PC-9 (cell line): ENCODE measurements at regions not wholly inside any gene's neighbourhood (a gene's known extent, or its start where the extent isn't known, plus 50 kb on each side); places are given as distances from the start of the nearest gene placed in this dataset.
"Not testable (repeated sequence)": the region's sequence is repeated elsewhere in the genome, so short reads cannot be mapped to it uniquely, and the experiment has no call there.

ENCODE experiments used
- EZH2 ChIP-seq: fragments of 200-600 bp; sonication (generic); IDR thresholded peaks from 2 replicates; pipeline ENCODE4 v1.8.0; 2017; ENCODE audit warnings: antibody characterized with exemption, low read depth
- TF ChIP-seq, protein P1 (sequence below): fragments of 200-600 bp; sonication (generic); conservative IDR thresholded peaks from 2 replicates; pipeline ENCODE4 v1.6.1; 2017; ENCODE audit warnings: mixed run types, antibody characterized with exemption, mild to moderate bottlenecking, moderate library complexity

DNA sequence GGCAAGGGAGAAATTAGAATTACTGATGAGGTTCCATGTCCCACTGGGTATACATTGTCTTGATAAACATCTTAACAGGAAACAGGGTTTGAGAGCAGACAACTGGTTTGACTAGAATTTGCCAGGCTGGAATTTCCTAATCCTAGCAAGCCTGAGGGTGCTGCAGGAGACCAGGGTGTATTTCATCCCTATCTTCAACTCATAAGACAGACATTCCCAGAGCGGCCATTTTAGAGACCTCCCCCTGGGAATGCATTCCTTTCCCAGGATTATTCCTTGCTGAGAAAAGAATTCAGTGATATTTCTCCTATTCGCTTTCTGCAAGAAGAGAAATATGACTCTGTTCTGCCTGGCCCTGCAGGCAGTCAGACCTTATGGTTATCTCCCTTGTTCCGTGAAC is 859.3 kb upstream of the GBE1 start:
- TF ChIP-seq, protein P1, sequence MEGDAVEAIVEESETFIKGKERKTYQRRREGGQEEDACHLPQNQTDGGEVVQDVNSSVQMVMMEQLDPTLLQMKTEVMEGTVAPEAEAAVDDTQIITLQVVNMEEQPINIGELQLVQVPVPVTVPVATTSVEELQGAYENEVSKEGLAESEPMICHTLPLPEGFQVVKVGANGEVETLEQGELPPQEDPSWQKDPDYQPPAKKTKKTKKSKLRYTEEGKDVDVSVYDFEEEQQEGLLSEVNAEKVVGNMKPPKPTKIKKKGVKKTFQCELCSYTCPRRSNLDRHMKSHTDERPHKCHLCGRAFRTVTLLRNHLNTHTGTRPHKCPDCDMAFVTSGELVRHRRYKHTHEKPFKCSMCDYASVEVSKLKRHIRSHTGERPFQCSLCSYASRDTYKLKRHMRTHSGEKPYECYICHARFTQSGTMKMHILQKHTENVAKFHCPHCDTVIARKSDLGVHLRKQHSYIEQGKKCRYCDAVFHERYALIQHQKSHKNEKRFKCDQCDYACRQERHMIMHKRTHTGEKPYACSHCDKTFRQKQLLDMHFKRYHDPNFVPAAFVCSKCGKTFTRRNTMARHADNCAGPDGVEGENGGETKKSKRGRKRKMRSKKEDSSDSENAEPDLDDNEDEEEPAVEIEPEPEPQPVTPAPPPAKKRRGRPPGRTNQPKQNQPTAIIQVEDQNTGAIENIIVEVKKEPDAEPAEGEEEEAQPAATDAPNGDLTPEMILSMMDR: not testable (repeated sequence)
- not testable (repeated sequence) for TF ChIP-seq EZH2
